Left lung (tissue), 4 donors: ENCODE measurements at regions not wholly inside any gene's neighbourhood (a gene's known extent, or its start where the extent isn't known, plus 50 kb on each side); places are given as distances from the start of the nearest gene placed in this dataset.

ENCODE experiments used
- ATAC-seq: fragments of 200-7000 bp; cut with Tn5 transposase; one replicate; pipeline ENCODE4 v1.9.1; 2020; ENCODE audit warnings: moderate library complexity
- DNase-seq, 4 donors: peaks; one replicate each; pipeline ENCODE4 v3.0.0-alpha.2; 2013 to 2020
- H3K27ac ChIP-seq, 2 donors: fragments of 200-600 bp; sonication (generic) in 1 of 2; one replicate each; pipeline versions ENCODE4 v1.5.0 to v1.8.0; 2020 to 2021
- H3K27me3 ChIP-seq, 2 donors: fragments of 200-600 bp; sonication (generic) in 1 of 2; one replicate each; pipeline versions ENCODE4 v1.5.0 to v1.8.0; 2020 to 2021
- H3K36me3 ChIP-seq, 2 donors: fragments of 200-600 bp; sonication (generic) in 1 of 2; one replicate each; pipeline versions ENCODE4 v1.5.0 to v1.8.0; 2020 to 2021
- H3K4me1 ChIP-seq, 2 donors: fragments of 200-600 bp; one replicate each; pipeline ENCODE4 v1.8.0; 2021
- H3K4me3 ChIP-seq, 2 donors: fragments of 200-600 bp; sonication (generic) in 1 of 2; one replicate each; pipeline versions ENCODE4 v1.5.0 to v1.8.0; 2020 to 2021; ENCODE audit warnings: mild to moderate bottlenecking in 1 of 2
- H3K9me3 ChIP-seq, 2 donors: fragments of 200-600 bp; sonication (generic) in 1 of 2; one replicate each; pipeline versions ENCODE4 v1.5.0 to v1.8.0; 2020 to 2021
- CTCF ChIP-seq, 2 donors: fragments of 200-600 bp; sonication (generic) in 1 of 2; IDR thresholded peaks; one replicate each; pipeline versions ENCODE4 v1.5.0 to v1.8.0; 2021; ENCODE audit warnings: antibody characterized with exemption in 2 of 2
- intact Hi-C, 2 donors: fragments of 100-400 bp; cut with DNase I; formaldehyde crosslinking; loops; one replicate each; pipeline versions ENCODE4 v1.11.2 to v1.14.2; 2022
- donor health status: DM: no; HTN: yes; CAD: no.
- donor health status: DM: no; HTN: no; CAD: no.

GRCh38 chr3:89644716-89645115 is 537.3 kb downstream of the EPHA3 start:
- intact Hi-C loops, result no loop called here
- Histone ChIP-seq H3K27me3 (no peaks in the 10 kb centered on the region), H3K4me3 (no peak overlapping the region), H3K4me1 (no peaks in the 10 kb centered on the region), H3K36me3 (no peaks in the 10 kb centered on the region), H3K27ac (no peak overlapping the region), H3K9me3 (peaks cover 0 to 14% of the 10 kb centered on the region in 2 donors)
- DNase-seq (no peak), ATAC-seq (no peak)
- TF ChIP-seq CTCF (IDR thresholded peaks at IDR 0.05), result no peak

- H3K36me3 ChIP-seq, result no peaks in the 10 kb centered on the region
- H3K4me3 ChIP-seq, result no peak overlapping the region
- no peak for TF ChIP-seq CTCF (IDR thresholded peaks at IDR 0.05)
- intact Hi-C loops, result no loop called here
- no peak overlapping the region for H3K27ac ChIP-seq
- no peaks in the 10 kb centered on the region for H3K27me3 ChIP-seq
- H3K9me3 ChIP-seq, result no peaks in the 10 kb centered on the region
- no peak for ATAC-seq
- DNase-seq, result no peak
- H3K4me1 ChIP-seq, result no peaks in the 10 kb centered on the region
Observed at GRCh38 chr3:89649431-89649830, 542.0 kb downstream of the EPHA3 start.

- H3K4me3 ChIP-seq, result no peak overlapping the region
- H3K4me1 ChIP-seq, result no peaks in the 10 kb centered on the region
- H3K27me3 ChIP-seq, result no peaks in the 10 kb centered on the region
- no peaks in the 10 kb centered on the region for H3K36me3 ChIP-seq
- ATAC-seq (no peak), DNase-seq (no peak)
- H3K27ac ChIP-seq, result no peak overlapping the region
- intact Hi-C loops, result no loop called here
- TF ChIP-seq CTCF (IDR thresholded peaks at IDR 0.05), result no peak
- peaks cover 0 to 25% of the 10 kb centered on the region in 2 donors for H3K9me3 ChIP-seq
Observed at GRCh38 chr3:89654031-89654430, 546.6 kb downstream of the EPHA3 start.

DNA sequence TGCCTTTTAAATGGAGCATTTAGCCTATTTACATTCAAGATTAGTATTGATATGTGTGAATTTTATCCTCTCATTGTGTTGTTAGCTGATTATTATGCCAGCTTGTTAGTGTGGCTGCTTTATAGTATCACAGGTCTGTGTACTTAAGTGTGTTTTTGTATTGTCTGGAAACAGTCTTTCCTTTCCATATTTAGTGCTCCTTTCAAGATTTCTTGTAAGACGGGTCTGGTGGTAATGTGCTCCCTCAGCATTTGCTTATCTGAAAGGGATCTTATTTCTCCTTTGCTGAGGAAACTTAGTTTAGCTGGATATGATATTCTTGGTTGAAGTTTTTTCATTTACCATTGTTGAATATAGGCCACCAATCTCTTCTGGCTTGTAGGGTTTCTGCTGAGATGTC is 549.0 kb downstream of the EPHA3 start:
- Histone ChIP-seq H3K36me3 (no peaks in the 10 kb centered on the region), H3K27me3 (no peaks in the 10 kb centered on the region), H3K4me1 (no peaks in the 10 kb centered on the region), H3K4me3 (no peak overlapping the region), H3K27ac (no peak overlapping the region), H3K9me3 (peaks cover 0 to 25% of the 10 kb centered on the region in 2 donors)
- ATAC-seq, result no peak
- DNase-seq, result no peak
- intact Hi-C loops, result no loop called here
- TF ChIP-seq CTCF (IDR thresholded peaks at IDR 0.05), result no peak

DNA sequence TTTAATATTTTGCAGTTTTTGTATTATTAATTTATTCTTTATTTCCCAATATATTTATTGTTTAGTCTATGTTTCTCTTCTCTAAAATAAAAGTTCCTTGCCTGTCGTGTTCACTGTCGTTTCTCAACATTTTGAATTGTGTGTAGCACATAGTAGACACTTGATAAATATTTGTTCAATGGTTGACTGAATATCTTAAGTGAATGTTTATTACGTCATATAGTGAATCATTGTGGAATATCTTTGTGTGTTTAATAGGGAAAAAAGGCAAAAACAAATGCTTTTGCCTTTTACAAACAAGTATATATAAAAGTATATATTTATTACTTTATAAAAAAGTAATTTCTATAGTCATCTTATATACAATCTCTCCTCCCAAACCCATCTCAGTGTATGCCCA is 572.3 kb downstream of the EPHA3 start:
- ATAC-seq, result no peak
- Histone ChIP-seq H3K27me3 (no peaks in the 10 kb centered on the region), H3K27ac (no peak overlapping the region), H3K4me3 (no peak overlapping the region), H3K36me3 (no peaks in the 10 kb centered on the region), H3K9me3 (no peaks in the 10 kb centered on the region), H3K4me1 (no peaks in the 10 kb centered on the region)
- TF ChIP-seq CTCF (IDR thresholded peaks at IDR 0.05), result no peak
- DNase-seq, result no peak
- intact Hi-C loops, result no loop called here
